Heart left ventricle (tissue), 16 donors: ENCODE measurements at regions not wholly inside any gene's neighbourhood (a gene's known extent, or its start where the extent isn't known, plus 50 kb on each side); places are given as distances from the start of the nearest gene placed in this dataset.

Experiments
- ATAC-seq, 4 donors: fragments of 200-7000 bp; cut with Tn5 transposase; one replicate each; pipeline ENCODE4 v1.9.1; 2020 to 2022; ENCODE audit warnings: moderate library complexity in 4 of 4, mild to moderate bottlenecking in 3 of 4, moderate number of reproducible peaks in 1 of 4
- DNase-seq, 5 donors: peaks; one replicate each; pipeline ENCODE4 v3.0.0-alpha.2; 2020
- H3K27ac ChIP-seq, 12 donors: fragments of 200-600 bp; sonication (generic) in 4 of 12; one replicate each; pipeline versions ENCODE4 v1.5.0 to v1.8.0; 2016 to 2022; ENCODE audit warnings: mild to moderate bottlenecking in 2 of 12
- H3K27me3 ChIP-seq, 9 donors: fragments of 200-600 bp; sonication (generic) in 2 of 9; one replicate each; pipeline versions ENCODE4 v1.5.1 to v1.8.0; 2016 to 2022; ENCODE audit warnings: mild to moderate bottlenecking in 3 of 9
- H3K36me3 ChIP-seq, 9 donors: fragments of 200-600 bp; sonication (generic) in 2 of 9; one replicate each; pipeline versions ENCODE4 v1.5.0 to v1.8.0; 2018 to 2022; ENCODE audit warnings: mild to moderate bottlenecking in 2 of 9
- H3K4me1 ChIP-seq, 12 donors: fragments of 200-600 bp; sonication (generic) in 4 of 12; one replicate each; pipeline versions ENCODE4 v1.5.0 to v1.8.0; 2016 to 2022; ENCODE audit warnings: mild to moderate bottlenecking in 3 of 12
- H3K4me3 ChIP-seq, 12 donors: fragments of 200-600 bp; sonication (generic) in 4 of 12; one replicate each; pipeline versions ENCODE4 v1.5.0 to v1.8.0; 2017 to 2022; ENCODE audit warnings: mild to moderate bottlenecking in 9 of 12, moderate library complexity in 4 of 12
- H3K9me3 ChIP-seq, 12 donors: fragments of 200-600 bp; sonication (generic) in 4 of 12; one replicate each; pipeline versions ENCODE4 v1.5.0 to v1.8.0; 2016 to 2022; ENCODE audit warnings: mild to moderate bottlenecking in 1 of 12
- CTCF ChIP-seq, 12 donors: fragments of 200-600 bp; sonication (generic) in 4 of 12; IDR thresholded peaks; one replicate each; pipeline versions ENCODE4 v1.5.0 to v1.8.0; 2018 to 2022; ENCODE audit warnings: antibody characterized with exemption in 12 of 12, mild to moderate bottlenecking in 5 of 12
- POLR2A ChIP-seq, 2 donors: fragments of 450-650 bp; IDR thresholded peaks; one replicate each; pipeline ENCODE4 v1.6.1; 2017; ENCODE audit warnings: antibody characterized with exemption in 2 of 2, mild to moderate bottlenecking in 2 of 2, moderate library complexity in 2 of 2
- WGBS, 4 donors: extraction: QIAGEN DNeasy Blood & Tissue Kit in 2 of 4; methylation state at CpG; one replicate each; pipeline versions ENCODE4 v1.1.5 to v1.1.7; 2013 to 2018; 5-methylcytosine and 5-hydroxymethylcytosine counted together
- intact Hi-C, 10 donors: fragments of 100-400 bp; cut with DNase I; formaldehyde crosslinking; loops; one replicate each; pipeline versions ENCODE4 v1.11.1 to v1.14.2; 2022
- donor health status: ischemic (EF 13 %, LVEDD 7.1; RV severe dilation, severe dysfunction).
- donor health status: healthy with polysubstance abuse.
- donor health status: DM: no; HTN: yes; CAD: no.
- donor health status: DM: no; HTN: no; CAD: no.
- donor health status: ischemic (EF 25% LVEDD 6.9; RV normal size, moderate dysfunction).
- donor health status: ischemic (EF 25% LVEDD 5.7; RV mildly dilated, moderate dysfunction).
- donor health status: healthy.
- donor health status: DM: yes; HTN: yes; CAD: no.
- donor health status: ischemic (EF 35%, LVEDD 5.7; RV mildly dilated, moderate dysfunction).
- donor health status: nonischemic (EF 11% LVEDD 7.7; RV severe dilation, severe dysfunction).
- donor health status: DM: yes; HTN: yes; CAD: no.
- donor health status: PGD.
- donor health status: ischemic (EF 29% LVEDD 5.4; RV normal size, mild dysfunction).
- donor health status: nonischemic (EF 23%, LVEDD 6.1; RV moderate dilation, normal function).

GRCh38 chr1:208526613-208527125 is 282.5 kb upstream of the PLXNA2 start:
- no peaks in the 10 kb centered on the region for H3K9me3 ChIP-seq
- intact Hi-C loops, result no loop called here
- no peak for ATAC-seq
- H3K4me3 ChIP-seq, result no peak overlapping the region
- no peak for DNase-seq
- no peaks in the 10 kb centered on the region for H3K36me3 ChIP-seq
- H3K27me3 ChIP-seq, result peaks cover 0 to 12% (median 3%) of the 10 kb centered on the region in 9 donors
- H3K4me1 ChIP-seq, result no peaks in the 10 kb centered on the region
- no peak overlapping the region for H3K27ac ChIP-seq
- TF ChIP-seq POLR2A (IDR thresholded peaks at IDR 0.05) (no peak), CTCF (IDR thresholded peaks at IDR 0.05) (no peak)
- 89 to 98% (median 93%) methylated on average over 2 of the region's 2 CpGs for WGBS, 4 donors

GRCh38 chr1:208527156-208527555 is 283.0 kb upstream of the PLXNA2 start:
- 67 to 74% (median 71%) methylated on average over 5 of the region's 5 CpGs for WGBS, 4 donors
- no peaks in the 10 kb centered on the region for H3K9me3 ChIP-seq
- DNase-seq (no peak), ATAC-seq (no peak)
- no peak overlapping the region for H3K27ac ChIP-seq
- no peaks in the 10 kb centered on the region for H3K4me1 ChIP-seq
- H3K36me3 ChIP-seq, result no peaks in the 10 kb centered on the region
- peaks cover 0 to 12% (median 3%) of the 10 kb centered on the region in 9 donors for H3K27me3 ChIP-seq
- intact Hi-C loops, result no loop called here
- H3K4me3 ChIP-seq, result no peak overlapping the region
- TF ChIP-seq CTCF (IDR thresholded peaks at IDR 0.05), result no peak
- TF ChIP-seq POLR2A (IDR thresholded peaks at IDR 0.05), result no peak

- TF ChIP-seq CTCF (IDR thresholded peaks at IDR 0.05) (no peak), POLR2A (IDR thresholded peaks at IDR 0.05) (no peak)
- Histone ChIP-seq H3K27ac (no peak overlapping the region), H3K27me3 (peaks cover 0 to 18% (median 3%) of the 10 kb centered on the region in 9 donors), H3K4me1 (no peaks in the 10 kb centered on the region), H3K9me3 (no peaks in the 10 kb centered on the region), H3K36me3 (no peaks in the 10 kb centered on the region), H3K4me3 (no peak overlapping the region)
- 56 to 73% (median 63%) methylated on average over 13 of the region's 13 CpGs for WGBS, 4 donors
- ATAC-seq (no peak), DNase-seq (no peak)
- intact Hi-C loops, result no loop called here
Measured at GRCh38 chr1:208528578-208529240, 284.5 kb upstream of the PLXNA2 start.

- intact Hi-C loops, result no loop called here
- no peak overlapping the region for H3K4me3 ChIP-seq
- DNase-seq, result peak in 1 of 5 donors; percentile 27
- no peaks in the 10 kb centered on the region for H3K9me3 ChIP-seq
- WGBS, 4 donors, result 62 to 74% (median 68%) methylated on average over 11 of the region's 11 CpGs
- H3K27ac ChIP-seq, result no peak overlapping the region
- ATAC-seq, result no peak
- peaks cover 0 to 8% (median 0%) of the 10 kb centered on the region in 12 donors for H3K4me1 ChIP-seq
- TF ChIP-seq POLR2A (IDR thresholded peaks at IDR 0.05), result no peak
- no peak for TF ChIP-seq CTCF (IDR thresholded peaks at IDR 0.05)
- no peaks in the 10 kb centered on the region for H3K36me3 ChIP-seq
- H3K27me3 ChIP-seq, result peaks cover 0 to 18% (median 3%) of the 10 kb centered on the region in 9 donors
Measured at GRCh38 chr1:208531003-208531750, 287.0 kb upstream of the PLXNA2 start.
